Tibial nerve (tissue), 4 donors: ENCODE measurements at regions not wholly inside any gene's neighbourhood (a gene's known extent, or its start where the extent isn't known, plus 50 kb on each side); places are given as distances from the start of the nearest gene placed in this dataset.

Experiments
- CTCF ChIP-seq, 5 experiments: fragments of 200-600 bp in 3 of 5; fragments of 450-650 bp in 2 of 5; sonication (generic) in 3 of 5; IDR thresholded peaks; one replicate each; pipeline ENCODE4 v1.5.1; 2016 to 2019; ENCODE audit warnings: antibody characterized with exemption in 5 of 5, mild to moderate bottlenecking in 3 of 5, moderate library complexity in 2 of 5
- EP300 ChIP-seq, 2 donors: sonication (generic); formaldehyde crosslinking; IDR thresholded peaks; one replicate each; pipeline ENCODE4 v1.6.1; 2017; ENCODE audit warnings: antibody characterized with exemption in 2 of 2, mild to moderate bottlenecking in 1 of 2
- POLR2A ChIP-seq, 2 donors: fragments of 450-650 bp; IDR thresholded peaks; one replicate each; pipeline ENCODE4 v1.6.1; 2017; ENCODE audit warnings: antibody characterized with exemption in 2 of 2, mild to moderate bottlenecking in 2 of 2, moderate library complexity in 2 of 2

- no peak for TF ChIP-seq CTCF (IDR thresholded peaks at IDR 0.05)
- no peak for TF ChIP-seq EP300 (IDR thresholded peaks at IDR 0.05)
- no peak for TF ChIP-seq POLR2A (IDR thresholded peaks at IDR 0.05)
These were observed 231.7 kb upstream of the GATB start for GRCh38 chr4:151992332-151993154.
